T-cell (primary cell): ENCODE measurements at regions not wholly inside any gene's neighbourhood (a gene's known extent, or its start where the extent isn't known, plus 50 kb on each side); places are given as distances from the start of the nearest gene placed in this dataset.

ENCODE experiments used
- ATAC-seq, 4 experiments: fragments of 200-7000 bp in 3 of 4; fragments of 150-1000 bp in 1 of 4; cut with Tn5 transposase; replicated peaks in 1 of 4; 1 replicate in 3 of 4; 2 replicates in 1 of 4; pipeline ENCODE4 v1.10.0; 2021; ENCODE audit warnings: moderate library complexity in 3 of 4, mild to moderate bottlenecking in 2 of 4, moderate number of reproducible peaks in 1 of 4
- CTCF ChIA-PET, 2 donors: fragments of 300-600 bp; sonication (Branson Sonifier 250); formaldehyde crosslinking; loops; one replicate each; lab custom pipeline; 2022; ENCODE audit warnings: antibody characterized with exemption in 2 of 2; lab: Charles Lee
- POLR2A ChIA-PET, 2 donors: fragments of 300-600 bp; sonication (Branson Sonifier 250); formaldehyde crosslinking; loops; one replicate each; lab custom pipeline; 2022; ENCODE audit warnings: antibody characterized with exemption in 2 of 2; lab: Charles Lee
- DNase-seq, 35 experiments: peaks; one replicate each; pipeline versions ENCODE4 v3.0.0 to v3.0.0-alpha.2; 2013 to 2023
- H3K27ac ChIP-seq: one replicate; pipeline ENCODE4 v1.5.1; 2013; ENCODE audit warnings: low read length
- H3K27me3 ChIP-seq, 2 experiments: replicated peaks in 1 of 2; 1 replicate in 1 of 2; 2 replicates in 1 of 2; pipeline versions ENCODE4 v1.6.1 to v1.7.0; 2013; ENCODE audit warnings: low read length in 1 of 2, mixed read lengths in 1 of 2; ENCODE audit not compliant: control insufficient read depth in 2 of 2, insufficient read depth in 2 of 2; ENCODE audit errors: extremely low read depth in 1 of 2
- H3K36me3 ChIP-seq, 2 donors: 1 replicate in 1 of 2; 2 replicates in 1 of 2; pipeline versions ENCODE4 v1.6.1 to v1.7.0; 2013; ENCODE audit warnings: low read length in 1 of 2; ENCODE audit not compliant: control insufficient read depth in 2 of 2, insufficient read depth in 1 of 2; ENCODE audit errors: extremely low read depth in 1 of 2
- H3K4me1 ChIP-seq, 2 experiments: 1 replicate in 1 of 2; 2 replicates in 1 of 2; pipeline versions ENCODE4 v1.6.1 to v1.7.0; 2013; ENCODE audit warnings: low read length in 2 of 2, mixed read lengths in 1 of 2; ENCODE audit not compliant: insufficient read depth in 2 of 2, control insufficient read depth in 1 of 2; ENCODE audit errors: extremely low read depth in 1 of 2
- H3K4me3 ChIP-seq, 2 donors: 1 replicate in 1 of 2; 2 replicates in 1 of 2; pipeline versions ENCODE4 v1.5.1 to v1.7.0; 2013; ENCODE audit warnings: mild to moderate bottlenecking in 2 of 2, low read length in 1 of 2, moderate library complexity in 1 of 2; ENCODE audit not compliant: control insufficient read depth in 1 of 2; ENCODE audit errors: extremely low read depth in 1 of 2
- H3K9me3 ChIP-seq: 2 replicates; pipeline ENCODE4 v1.7.0; 2013
- H3K27ac Mint-ChIP-seq, 2 donors: one replicate each; pipeline ENCODE4 v1.8.0; 2020 to 2021; ENCODE audit warnings: mild to moderate bottlenecking in 2 of 2, mixed read lengths in 2 of 2
- H3K27me3 Mint-ChIP-seq, 2 donors: one replicate each; pipeline ENCODE4 v1.8.0; 2021 to 2022; ENCODE audit warnings: mixed read lengths in 2 of 2
- H3K36me3 Mint-ChIP-seq: one replicate; pipeline ENCODE4 v1.8.0; 2021; ENCODE audit warnings: mixed read lengths
- H3K4me1 Mint-ChIP-seq, 3 donors: one replicate each; pipeline ENCODE4 v1.8.0; 2020 to 2022; ENCODE audit warnings: mixed read lengths in 3 of 3, mild to moderate bottlenecking in 1 of 3
- H3K4me3 Mint-ChIP-seq, 3 donors: one replicate each; pipeline ENCODE4 v1.8.0; 2020 to 2022; ENCODE audit warnings: mild to moderate bottlenecking in 3 of 3, mixed read lengths in 3 of 3, moderate library complexity in 3 of 3
- H3K9me3 Mint-ChIP-seq, 3 donors: one replicate each; pipeline ENCODE4 v1.8.0; 2020 to 2022; ENCODE audit warnings: mixed read lengths in 3 of 3
- WGBS: methylation state at CpG from one replicate; pipeline ENCODE4 v1.1.5; 2013; ENCODE audit warnings: missing lambda C conversion rate; ENCODE audit not compliant: insufficient coverage; 5-methylcytosine and 5-hydroxymethylcytosine counted together

- Mint-ChIP-seq H3K27ac (no peak overlapping the region), H3K4me3 (no peak overlapping the region), H3K36me3 (no peaks in the 10 kb centered on the region), H3K4me1 (no peaks in the 10 kb centered on the region), H3K27me3 (no peaks in the 10 kb centered on the region), H3K9me3 (no peaks in the 10 kb centered on the region)
- Histone ChIP-seq H3K4me1 (no peaks in the 10 kb centered on the region), H3K4me3 (no peak overlapping the region), H3K27ac (no peak overlapping the region), H3K27me3 (no peaks in the 10 kb centered on the region), H3K36me3 (no peaks in the 10 kb centered on the region), H3K9me3 (no peaks in the 10 kb centered on the region)
- POLR2A ChIA-PET: no interaction called here
- no peak for ATAC-seq
- no CpG with 5 or more reads among the region's 4 CpGs for WGBS
- CTCF ChIA-PET: no interaction called here
- DNase-seq: no peak
Measured at GRCh38 chr2:223437788-223438187, 164.4 kb downstream of the SCG2 start.

GRCh38 chr2:223439184-223439583 lies 163.0 kb downstream of the SCG2 start:
- no peak overlapping the region for H3K4me3 ChIP-seq
- H3K27ac Mint-ChIP-seq: no peak overlapping the region
- H3K27ac ChIP-seq: no peak overlapping the region
- H3K27me3 Mint-ChIP-seq: no peaks in the 10 kb centered on the region
- no peaks in the 10 kb centered on the region for H3K27me3 ChIP-seq
- H3K9me3 ChIP-seq: no peaks in the 10 kb centered on the region
- H3K4me3 Mint-ChIP-seq: no peak overlapping the region
- H3K36me3 ChIP-seq: no peaks in the 10 kb centered on the region
- no peaks in the 10 kb centered on the region for H3K36me3 Mint-ChIP-seq
- no CpG with 5 or more reads among the region's 1 CpG for WGBS
- DNase-seq: no peak
- ATAC-seq: no peak
- no peaks in the 10 kb centered on the region for H3K4me1 ChIP-seq
- ChIA-PET CTCF (no interaction called here), POLR2A (no interaction called here)
- no peaks in the 10 kb centered on the region for H3K9me3 Mint-ChIP-seq
- no peaks in the 10 kb centered on the region for H3K4me1 Mint-ChIP-seq

- Mint-ChIP-seq H3K27me3 (no peaks in the 10 kb centered on the region), H3K4me3 (no peak overlapping the region), H3K27ac (no peak overlapping the region), H3K9me3 (no peaks in the 10 kb centered on the region), H3K4me1 (no peaks in the 10 kb centered on the region), H3K36me3 (no peaks in the 10 kb centered on the region)
- no peak overlapping the region for H3K4me3 ChIP-seq
- H3K27me3 ChIP-seq: no peaks in the 10 kb centered on the region
- H3K4me1 ChIP-seq: no peaks in the 10 kb centered on the region
- no peaks in the 10 kb centered on the region for H3K36me3 ChIP-seq
- DNase-seq: no peak
- ChIA-PET CTCF (no interaction called here), POLR2A (no interaction called here)
- WGBS: no CpG with 5 or more reads among the region's 1 CpG
- H3K27ac ChIP-seq: no peak overlapping the region
- ATAC-seq: no peak
- H3K9me3 ChIP-seq: no peaks in the 10 kb centered on the region
Measured at GRCh38 chr2:223439786-223440185, 162.4 kb downstream of the SCG2 start.

GRCh38 chr2:223442847-223443246 lies 159.3 kb downstream of the SCG2 start:
- Histone ChIP-seq H3K9me3 (no peaks in the 10 kb centered on the region), H3K4me1 (no peaks in the 10 kb centered on the region), H3K27me3 (no peaks in the 10 kb centered on the region), H3K27ac (no peak overlapping the region), H3K36me3 (no peaks in the 10 kb centered on the region), H3K4me3 (no peak overlapping the region)
- no peak overlapping the region for H3K27ac Mint-ChIP-seq
- no peaks in the 10 kb centered on the region for H3K27me3 Mint-ChIP-seq
- ChIA-PET POLR2A (no interaction called here), CTCF (no interaction called here)
- H3K4me1 Mint-ChIP-seq: no peaks in the 10 kb centered on the region
- H3K4me3 Mint-ChIP-seq: no peak overlapping the region
- WGBS: 33% methylated on average over 1 of the region's 2 CpGs
- DNase-seq: no peak
- no peak for ATAC-seq
- H3K36me3 Mint-ChIP-seq: no peaks in the 10 kb centered on the region
- no peaks in the 10 kb centered on the region for H3K9me3 Mint-ChIP-seq

- Mint-ChIP-seq H3K4me1 (no peaks in the 10 kb centered on the region), H3K36me3 (no peaks in the 10 kb centered on the region), H3K4me3 (no peak overlapping the region), H3K27ac (no peak overlapping the region), H3K27me3 (no peaks in the 10 kb centered on the region), H3K9me3 (peaks cover 4 to 8% (median 6%) of the 10 kb centered on the region in 3 donors)
- Histone ChIP-seq H3K27ac (no peak overlapping the region), H3K4me3 (no peak overlapping the region), H3K36me3 (no peaks in the 10 kb centered on the region), H3K27me3 (no peaks in the 10 kb centered on the region), H3K9me3 (no peaks in the 10 kb centered on the region), H3K4me1 (no peaks in the 10 kb centered on the region)
- ChIA-PET CTCF (no interaction called here), POLR2A (no interaction called here)
- 40% methylated on average over 1 of the region's 3 CpGs for WGBS
- ATAC-seq (no peak), DNase-seq (no peak)
Measured at GRCh38 chr2:223450246-223450645, 151.9 kb downstream of the SCG2 start.

- H3K27ac Mint-ChIP-seq: no peak overlapping the region
- no CpG with 5 or more reads among the region's 2 CpGs for WGBS
- POLR2A ChIA-PET: no interaction called here
Measured at GRCh38 chr2:223457301-223457700, 144.9 kb downstream of the SCG2 start.

GRCh38 chr2:223459328-223459939 lies 142.7 kb downstream of the SCG2 start:
- H3K36me3 Mint-ChIP-seq: no peaks in the 10 kb centered on the region
- H3K27me3 Mint-ChIP-seq: no peaks in the 10 kb centered on the region
- CTCF ChIA-PET: interaction anchor here in 1 of 2 donors (1.0 kb wide), 1 partner anchor 339 kb away, joined by 4 read pairs; no protein-coding TSS in a partner anchor
- Histone ChIP-seq H3K36me3 (no peaks in the 10 kb centered on the region), H3K9me3 (no peaks in the 10 kb centered on the region), H3K4me3 (no peak overlapping the region), H3K27ac (no peak overlapping the region), H3K27me3 (no peaks in the 10 kb centered on the region), H3K4me1 (no peaks in the 10 kb centered on the region)
- H3K27ac Mint-ChIP-seq: no peak overlapping the region
- WGBS: no CpG with 5 or more reads among the region's 4 CpGs
- POLR2A ChIA-PET: no interaction called here
- DNase-seq (no peak), ATAC-seq (no peak)
- no peak overlapping the region for H3K4me3 Mint-ChIP-seq
- H3K9me3 Mint-ChIP-seq: peaks cover 4 to 5% (median 4%) of the 10 kb centered on the region in 3 donors
- no peaks in the 10 kb centered on the region for H3K4me1 Mint-ChIP-seq

More at GRCh38 chr2:223457301-223457700, 144.9 kb downstream of the SCG2 start:
- ATAC-seq: no peak
- no peaks in the 10 kb centered on the region for H3K9me3 ChIP-seq
- no peak overlapping the region for H3K4me3 ChIP-seq
- DNase-seq: no peak
- H3K4me1 Mint-ChIP-seq: no peaks in the 10 kb centered on the region
- CTCF ChIA-PET: interaction anchor here in 1 of 2 donors (0.6 kb wide), 1 partner anchor 739 kb away, joined by 5 read pairs; no protein-coding TSS in a partner anchor
- H3K36me3 Mint-ChIP-seq: no peaks in the 10 kb centered on the region
- H3K9me3 Mint-ChIP-seq: peaks cover 0 to 6% (median 0%) of the 10 kb centered on the region in 3 donors
- no peaks in the 10 kb centered on the region for H3K4me1 ChIP-seq
- no peaks in the 10 kb centered on the region for H3K36me3 ChIP-seq
- H3K4me3 Mint-ChIP-seq: no peak overlapping the region
- H3K27me3 Mint-ChIP-seq: no peaks in the 10 kb centered on the region
- H3K27me3 ChIP-seq: no peaks in the 10 kb centered on the region
- no peak overlapping the region for H3K27ac ChIP-seq
